Brain microvascular endothelial cell (primary cell): ENCODE measurements at regions not wholly inside any gene's neighbourhood (a gene's known extent, or its start where the extent isn't known, plus 50 kb on each side); places are given as distances from the start of the nearest gene placed in this dataset.

Source experiments
- DNase-seq: peaks from one replicate; pipeline ENCODE4 v3.0.0-alpha.2; 2020
- H3K27ac ChIP-seq: fragments of 250-450 bp; sonication (Bioruptor Pico); 2 replicates; pipeline ENCODE4 v1.5.1; 2020; ENCODE audit warnings: mild to moderate bottlenecking, moderate library complexity
- H3K27me3 ChIP-seq: fragments of 250-450 bp; sonication (Bioruptor Pico); replicated peaks from 2 replicates; pipeline ENCODE4 v1.5.1; 2020; ENCODE audit warnings: mild to moderate bottlenecking
- H3K36me3 ChIP-seq: fragments of 250-450 bp; sonication (Bioruptor Pico); replicated peaks from 2 replicates; pipeline ENCODE4 v1.5.1; 2020; ENCODE audit warnings: mild to moderate bottlenecking
- H3K4me3 ChIP-seq: 2 replicates; pipeline ENCODE4 v1.5.1; 2011; ENCODE audit warnings: low read depth, mild to moderate bottlenecking, control low read depth, low read length, moderate library complexity
- in situ Hi-C: cut with HindIII; loops from 2 replicates; pipeline ENCODE4 v1.10.0; 2017; ENCODE audit warnings: low sequenced_read_pairs, low pct_ligation_motif_present
- TF ChIP-seq, protein P1 (sequence below): IDR thresholded peaks from 2 replicates; pipeline ENCODE4 v1.5.1; 2011; ENCODE audit warnings: low read depth, mild to moderate bottlenecking, moderate library complexity, low read length, control low read depth, inconsistent platforms; ENCODE audit errors: missing control alignments

GRCh38 chr6:81806793-81807565 lies 54.5 kb upstream of the TENT5A start:
- Histone ChIP-seq H3K27ac (no peak overlapping the region), H3K27me3 (no peaks in the 10 kb centered on the region), H3K36me3 (no peaks in the 10 kb centered on the region), H3K4me3 (no peak overlapping the region)
- in situ Hi-C loops = no loop called here
- no peak for DNase-seq
- TF ChIP-seq, protein P1, sequence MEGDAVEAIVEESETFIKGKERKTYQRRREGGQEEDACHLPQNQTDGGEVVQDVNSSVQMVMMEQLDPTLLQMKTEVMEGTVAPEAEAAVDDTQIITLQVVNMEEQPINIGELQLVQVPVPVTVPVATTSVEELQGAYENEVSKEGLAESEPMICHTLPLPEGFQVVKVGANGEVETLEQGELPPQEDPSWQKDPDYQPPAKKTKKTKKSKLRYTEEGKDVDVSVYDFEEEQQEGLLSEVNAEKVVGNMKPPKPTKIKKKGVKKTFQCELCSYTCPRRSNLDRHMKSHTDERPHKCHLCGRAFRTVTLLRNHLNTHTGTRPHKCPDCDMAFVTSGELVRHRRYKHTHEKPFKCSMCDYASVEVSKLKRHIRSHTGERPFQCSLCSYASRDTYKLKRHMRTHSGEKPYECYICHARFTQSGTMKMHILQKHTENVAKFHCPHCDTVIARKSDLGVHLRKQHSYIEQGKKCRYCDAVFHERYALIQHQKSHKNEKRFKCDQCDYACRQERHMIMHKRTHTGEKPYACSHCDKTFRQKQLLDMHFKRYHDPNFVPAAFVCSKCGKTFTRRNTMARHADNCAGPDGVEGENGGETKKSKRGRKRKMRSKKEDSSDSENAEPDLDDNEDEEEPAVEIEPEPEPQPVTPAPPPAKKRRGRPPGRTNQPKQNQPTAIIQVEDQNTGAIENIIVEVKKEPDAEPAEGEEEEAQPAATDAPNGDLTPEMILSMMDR = no peak

- TF ChIP-seq, protein P1 = no peak
- no peaks in the 10 kb centered on the region for H3K27me3 ChIP-seq
- H3K4me3 ChIP-seq = no peak overlapping the region
- H3K36me3 ChIP-seq = no peaks in the 10 kb centered on the region
- H3K27ac ChIP-seq = no peak overlapping the region
- DNase-seq = no peak
- in situ Hi-C loops = no loop called here
These were observed 49.9 kb upstream of the TENT5A start for GRCh38 chr6:81802356-81802755.
